SK-N-MC (cell line): ENCODE measurements at regions not wholly inside any gene's neighbourhood (a gene's known extent, or its start where the extent isn't known, plus 50 kb on each side); places are given as distances from the start of the nearest gene placed in this dataset.

Experiments used
- DNase-seq: peaks from one replicate; pipeline ENCODE4 v3.0.0-alpha.2; 2011; ENCODE audit warnings: low read depth, low spot score
- H3K27ac ChIP-seq: fragments of 200-600 bp; sonication (generic); 2 replicates; pipeline ENCODE4 v1.5.1; 2016; ENCODE audit warnings: mixed run types
- H3K36me3 ChIP-seq: fragments of 200-600 bp; sonication (generic); 2 replicates; pipeline ENCODE4 v1.6.1; 2017; ENCODE audit warnings: antibody characterized with exemption, low read length, mixed read lengths; ENCODE audit not compliant: insufficient read depth
- H3K4me3 ChIP-seq: fragments of 200-600 bp; sonication (generic); 2 replicates; pipeline ENCODE4 v1.5.1; 2016
- H3K9ac ChIP-seq: fragments of 200-600 bp; sonication (generic); 2 replicates; pipeline ENCODE4 v1.8.0; 2017; ENCODE audit warnings: mixed run types, mixed read lengths; ENCODE audit not compliant: insufficient read length
- H3K9me3 ChIP-seq: fragments of 200-600 bp; sonication (generic); 2 replicates; pipeline ENCODE4 v1.6.1; 2017; ENCODE audit warnings: low read depth, mild to moderate bottlenecking, antibody characterized with exemption, low read length, moderate library complexity, mixed read lengths
- EZH2 ChIP-seq: fragments of 200-600 bp; sonication (generic); IDR thresholded peaks from one replicate; pipeline ENCODE4 v1.6.1; 2017; ENCODE audit warnings: antibody characterized with exemption
- FOXP2 ChIP-seq: optimal IDR thresholded peaks from 2 replicates; pipeline ENCODE3; 2011; ENCODE audit warnings: mild to moderate bottlenecking, moderate library complexity; ENCODE audit not compliant: insufficient read depth; ENCODE audit errors: extremely low read length, control extremely low read depth
- POLR2AphosphoS5 ChIP-seq: IDR thresholded peaks from 2 replicates; pipeline ENCODE4 v1.6.1; 2012; ENCODE audit warnings: mild to moderate bottlenecking, low read depth, low read length, borderline replicate concordance

GRCh38 chr14:61126603-61127498 lies 145.8 kb downstream of the SLC38A6 start:
- Histone ChIP-seq H3K36me3 (no peaks in the 10 kb centered on the region), H3K4me3 (no peak overlapping the region), H3K27ac (no peak overlapping the region), H3K9ac (no peak overlapping the region), H3K9me3 (0 out of 2 replicates have a peak, but pooled peaks cover 4% of the 10 kb centered on the region)
- no peak for DNase-seq
- no peak for TF ChIP-seq EZH2
- TF ChIP-seq FOXP2, result no peak
- no peak for TF ChIP-seq POLR2AphosphoS5

- peaks cover 7% of the 10 kb centered on the region; the same call in 1 of the 2 replicates for H3K9me3 ChIP-seq
- TF ChIP-seq EZH2 (no peak), FOXP2 (no peak), POLR2AphosphoS5 (no peak)
- DNase-seq, result no peak
- 0 out of 2 replicates have a peak, but pooled peaks cover 3% of the 10 kb centered on the region for H3K36me3 ChIP-seq
- no peak overlapping the region for H3K27ac ChIP-seq
- no peak overlapping the region for H3K9ac ChIP-seq
- H3K4me3 ChIP-seq, result no peak overlapping the region
Observed at GRCh38 chr14:61125867-61126572, 145.0 kb downstream of the SLC38A6 start.

- no peak overlapping the region for H3K27ac ChIP-seq
- TF ChIP-seq EZH2 (no peak), POLR2AphosphoS5 (no peak), FOXP2 (no peak)
- H3K9me3 ChIP-seq, result peaks cover 7% of the 10 kb centered on the region; the same call in 1 of the 2 replicates
- DNase-seq, result no peak
- no peak overlapping the region for H3K4me3 ChIP-seq
- no peak overlapping the region for H3K9ac ChIP-seq
- 0 out of 2 replicates have a peak, but pooled peaks cover 3% of the 10 kb centered on the region for H3K36me3 ChIP-seq
Observed at GRCh38 chr14:61125041-61125866, 144.2 kb downstream of the SLC38A6 start.

- Histone ChIP-seq H3K27ac (no peak overlapping the region), H3K36me3 (0 out of 2 replicates have a peak, but pooled peaks cover 3% of the 10 kb centered on the region), H3K9me3 (peaks cover 7% of the 10 kb centered on the region; the same call in 1 of the 2 replicates), H3K9ac (no peak overlapping the region), H3K4me3 (no peak overlapping the region)
- TF ChIP-seq POLR2AphosphoS5 (no peak), FOXP2 (no peak), EZH2 (no peak)
- no peak for DNase-seq
Observed at GRCh38 chr14:61122862-61123261, 141.8 kb downstream of the SLC38A6 start.

GRCh38 chr14:61121355-61121787 lies 140.3 kb downstream of the SLC38A6 start:
- H3K9ac ChIP-seq, result no peak overlapping the region
- H3K27ac ChIP-seq, result no peak overlapping the region
- H3K9me3 ChIP-seq, result peaks cover 7% of the 10 kb centered on the region; the same call in 1 of the 2 replicates
- TF ChIP-seq FOXP2 (no peak), EZH2 (no peak), POLR2AphosphoS5 (no peak)
- DNase-seq, result no peak
- 0 out of 2 replicates have a peak, but pooled peaks cover 3% of the 10 kb centered on the region for H3K36me3 ChIP-seq
- no peak overlapping the region for H3K4me3 ChIP-seq

- H3K9ac ChIP-seq, result no peak overlapping the region
- H3K36me3 ChIP-seq, result 0 out of 2 replicates have a peak, but pooled peaks cover 3% of the 10 kb centered on the region
- H3K9me3 ChIP-seq, result peaks cover 7% of the 10 kb centered on the region; the same call in 1 of the 2 replicates
- H3K4me3 ChIP-seq, result no peak overlapping the region
- no peak overlapping the region for H3K27ac ChIP-seq
- TF ChIP-seq POLR2AphosphoS5 (no peak), FOXP2 (no peak), EZH2 (no peak)
- DNase-seq, result no peak
Observed at GRCh38 chr14:61120576-61120975, 139.5 kb downstream of the SLC38A6 start.

GRCh38 chr14:61119006-61119405 lies 138.0 kb downstream of the SLC38A6 start:
- DNase-seq, result peak; percentile 16
- Histone ChIP-seq H3K27ac (peak overlapping the region; percentile 67), H3K9me3 (peaks cover 7% of the 10 kb centered on the region; the same call in 1 of the 2 replicates), H3K9ac (no peak overlapping the region), H3K4me3 (0 out of 2 replicates have a peak overlapping the region, but pooled peaks have one; percentile 9), H3K36me3 (0 out of 2 replicates have a peak, but pooled peaks cover 3% of the 10 kb centered on the region)
- TF ChIP-seq POLR2AphosphoS5, result no peak; the same call in 1 of the 2 replicates
- no peak for TF ChIP-seq FOXP2
- TF ChIP-seq EZH2, result no peak

GRCh38 chr14:61116369-61116768 lies 135.3 kb downstream of the SLC38A6 start:
- Histone ChIP-seq H3K9me3 (peaks cover 3% of the 10 kb centered on the region; the same call in 1 of the 2 replicates), H3K27ac (no peak overlapping the region), H3K36me3 (0 out of 2 replicates have a peak, but pooled peaks cover 3% of the 10 kb centered on the region), H3K4me3 (no peak overlapping the region), H3K9ac (no peak overlapping the region)
- TF ChIP-seq POLR2AphosphoS5, result no peak
- no peak for TF ChIP-seq EZH2
- no peak for TF ChIP-seq FOXP2
- DNase-seq, result no peak
